ENCODE measurements at regions not wholly inside any gene's neighbourhood (a gene's known extent, or its start where the extent isn't known, plus 50 kb on each side); places are given as distances from the start of the nearest gene placed in this dataset.

GRCh38 chr11:82315093-82315492 lies 418.6 kb downstream of the FAM181B start:
- no peak for DNase-seq (ENCODE audit: low read depth, low spot score)
- ChIA-PET POLR2A (no interaction called here), CTCF (interaction anchor here (0.6 kb wide), 1 partner anchor 1504 kb away, joined by 7 read pairs; no protein-coding TSS in a partner anchor)
- H3K27me3 ChIP-seq (ENCODE audit: control insufficient read depth, insufficient read depth, low read length): no peaks in the 10 kb centered on the region
- H3K27ac ChIP-seq (ENCODE audit: low read depth, low read length): no peak overlapping the region
- H3K4me3 ChIP-seq (ENCODE audit: low read depth, low read length): no peak overlapping the region
- H3K9me3 ChIP-seq (ENCODE audit: control insufficient read depth, insufficient read depth, low read length): no peaks in the 10 kb centered on the region
- TF ChIP-seq CTCF (IDR thresholded peaks at IDR 0.05; ENCODE audit: low read depth, low read length): no peak

- no peak for DNase-seq (ENCODE audit: low read depth, low spot score)
- ChIA-PET POLR2A (no interaction called here), CTCF (no interaction called here)
- Histone ChIP-seq H3K27me3 (ENCODE audit: control insufficient read depth, insufficient read depth, low read length) (no peaks in the 10 kb centered on the region), H3K9me3 (ENCODE audit: control insufficient read depth, insufficient read depth, low read length) (no peaks in the 10 kb centered on the region; the same call in 1 of the 2 replicates), H3K4me3 (ENCODE audit: low read depth, low read length) (no peak overlapping the region), H3K27ac (ENCODE audit: low read depth, low read length) (no peak overlapping the region)
- no peak for TF ChIP-seq CTCF (IDR thresholded peaks at IDR 0.05; ENCODE audit: low read depth, low read length)
Measured at GRCh38 chr11:82308979-82309378, 424.7 kb downstream of the FAM181B start.

- no peak overlapping the region for H3K27ac ChIP-seq (ENCODE audit: low read depth, low read length)
- ChIA-PET POLR2A (no interaction called here), CTCF (no interaction called here)
- DNase-seq (ENCODE audit: low read depth, low spot score): no peak
- no peak for TF ChIP-seq CTCF (IDR thresholded peaks at IDR 0.05; ENCODE audit: low read depth, low read length)
- no peak overlapping the region for H3K4me3 ChIP-seq (ENCODE audit: low read depth, low read length)
- no peaks in the 10 kb centered on the region; the same call in 1 of the 2 replicates for H3K9me3 ChIP-seq (ENCODE audit: control insufficient read depth, insufficient read depth, low read length)
- H3K27me3 ChIP-seq (ENCODE audit: control insufficient read depth, insufficient read depth, low read length): no peaks in the 10 kb centered on the region
Measured at GRCh38 chr11:82305123-82305522, 428.5 kb downstream of the FAM181B start.

- Histone ChIP-seq H3K27me3 (ENCODE audit: control insufficient read depth, insufficient read depth, low read length) (no peaks in the 10 kb centered on the region), H3K4me3 (ENCODE audit: low read depth, low read length) (no peak overlapping the region), H3K27ac (ENCODE audit: low read depth, low read length) (no peak overlapping the region), H3K9me3 (ENCODE audit: control insufficient read depth, insufficient read depth, low read length) (no peaks in the 10 kb centered on the region; the same call in 1 of the 2 replicates)
- DNase-seq (ENCODE audit: low read depth, low spot score): no peak
- POLR2A ChIA-PET: no interaction called here
- TF ChIP-seq CTCF (IDR thresholded peaks at IDR 0.05; ENCODE audit: low read depth, low read length): no peak
- CTCF ChIA-PET: no interaction called here
Measured at GRCh38 chr11:82303671-82304070, 430.0 kb downstream of the FAM181B start.

- POLR2A ChIA-PET: no interaction called here
Measured at GRCh38 chr11:82288471-82288870, 445.2 kb downstream of the FAM181B start.

More at GRCh38 chr11:82288471-82288870, 445.2 kb downstream of the FAM181B start:
- Histone ChIP-seq H3K4me3 (ENCODE audit: low read depth, low read length) (no peak overlapping the region), H3K9me3 (ENCODE audit: control insufficient read depth, insufficient read depth, low read length) (no peaks in the 10 kb centered on the region; the same call in 1 of the 2 replicates), H3K27me3 (ENCODE audit: control insufficient read depth, insufficient read depth, low read length) (no peaks in the 10 kb centered on the region), H3K27ac (ENCODE audit: low read depth, low read length) (no peak overlapping the region)
- no peak for TF ChIP-seq CTCF (IDR thresholded peaks at IDR 0.05; ENCODE audit: low read depth, low read length)
- no peak for DNase-seq (ENCODE audit: low read depth, low spot score)
- CTCF ChIA-PET: no interaction called here
